H9 (cell line): ENCODE measurements at regions not wholly inside any gene's neighbourhood (a gene's known extent, or its start where the extent isn't known, plus 50 kb on each side); places are given as distances from the start of the nearest gene placed in this dataset.

Source experiments
- DNase-seq: peaks from one replicate; pipeline ENCODE4 v3.0.0-alpha.2; 2017
- H2AFZ ChIP-seq: one replicate; pipeline ENCODE4 v1.6.1; 2013; ENCODE audit warnings: mild to moderate bottlenecking, low read length, control low read depth, moderate library complexity
- H2AK5ac ChIP-seq: 2 replicates; pipeline ENCODE4 v1.6.1; 2013; ENCODE audit warnings: low read length, control low read depth, mixed read lengths; ENCODE audit not compliant: insufficient read length
- H2BK120ac ChIP-seq: one replicate; pipeline ENCODE4 v1.6.1; 2013; ENCODE audit warnings: low read depth, mild to moderate bottlenecking, low read length, control low read depth, inconsistent platforms; ENCODE audit not compliant: poor library complexity, severe bottlenecking
- H2BK12ac ChIP-seq: 2 replicates; pipeline ENCODE4 v1.6.1; 2013; ENCODE audit warnings: low read length, control low read depth, mixed read lengths, low read depth; ENCODE audit not compliant: insufficient read length
- H2BK15ac ChIP-seq: 2 replicates; pipeline ENCODE4 v1.6.1; 2013; ENCODE audit warnings: low read depth, low read length, control low read depth
- H2BK20ac ChIP-seq: one replicate; pipeline ENCODE4 v1.6.1; 2013; ENCODE audit warnings: low read depth, mild to moderate bottlenecking, low read length, control low read depth, inconsistent platforms; ENCODE audit not compliant: poor library complexity, severe bottlenecking
- H2BK5ac ChIP-seq: 2 replicates; pipeline ENCODE4 v1.6.1; 2013; ENCODE audit warnings: low read length, control low read depth, mixed read lengths; ENCODE audit not compliant: insufficient read length
- H3K14ac ChIP-seq: 2 replicates; pipeline ENCODE4 v1.6.1; 2013; ENCODE audit warnings: low read length, control low read depth; ENCODE audit not compliant: insufficient read depth
- H3K18ac ChIP-seq: 2 replicates; pipeline ENCODE4 v1.6.1; 2013; ENCODE audit warnings: low read depth, mild to moderate bottlenecking, mixed read lengths, low read length, control low read depth; ENCODE audit not compliant: insufficient read length
- H3K23ac ChIP-seq: 2 replicates; pipeline ENCODE4 v1.6.1; 2013; ENCODE audit warnings: low read length, control low read depth, mixed read lengths, low read depth; ENCODE audit not compliant: insufficient read length
- H3K23me2 ChIP-seq: 2 replicates; pipeline ENCODE4 v1.6.1; 2013; ENCODE audit warnings: low read depth, mild to moderate bottlenecking, mixed read lengths, low read length, control low read depth; ENCODE audit not compliant: insufficient read length, poor library complexity, severe bottlenecking
- H3K27ac ChIP-seq: 2 replicates; pipeline ENCODE4 v1.5.1; 2013; ENCODE audit warnings: low read length, control low read depth, mixed read lengths, low read depth; ENCODE audit not compliant: insufficient read length
- H3K27me3 ChIP-seq: 2 replicates; pipeline ENCODE4 v1.6.1; 2013; ENCODE audit warnings: low read length, control low read depth, inconsistent platforms; ENCODE audit not compliant: insufficient read depth
- H3K4ac ChIP-seq: 2 replicates; pipeline ENCODE4 v1.6.1; 2013; ENCODE audit warnings: low read depth, mild to moderate bottlenecking, control low read depth, inconsistent platforms, low read length, moderate library complexity
- H3K4me1 ChIP-seq: 2 replicates; pipeline ENCODE4 v1.6.1; 2013; ENCODE audit warnings: low read length, control low read depth, inconsistent platforms; ENCODE audit not compliant: insufficient read depth
- H3K4me2 ChIP-seq: 2 replicates; pipeline ENCODE4 v1.6.1; 2013; ENCODE audit warnings: low read length, control low read depth, mixed read lengths; ENCODE audit not compliant: insufficient read length, insufficient read depth
- H3K56ac ChIP-seq: 2 replicates; pipeline ENCODE4 v1.6.1; 2013; ENCODE audit warnings: low read depth, mild to moderate bottlenecking, mixed read lengths, low read length, control low read depth; ENCODE audit not compliant: insufficient read length
- H3K79me1 ChIP-seq: 2 replicates; pipeline ENCODE4 v1.6.1; 2013; ENCODE audit warnings: low read depth, mild to moderate bottlenecking, moderate library complexity, low read length, control low read depth, inconsistent platforms; ENCODE audit not compliant: insufficient read depth, poor library complexity, severe bottlenecking
- H3K79me2 ChIP-seq: 2 replicates; pipeline ENCODE4 v1.6.1; 2013; ENCODE audit warnings: low read length, control low read depth, inconsistent platforms; ENCODE audit not compliant: insufficient read depth
- H3K9ac ChIP-seq: 2 replicates; pipeline ENCODE4 v1.6.1; 2013; ENCODE audit warnings: low read length, control low read depth, mixed read lengths; ENCODE audit not compliant: insufficient read length; ENCODE audit errors: extremely low read depth
- H3K9me3 ChIP-seq: one replicate; pipeline ENCODE4 v1.6.1; 2013; ENCODE audit warnings: low read depth, low read length, inconsistent platforms; ENCODE audit not compliant: control insufficient read depth
- H3T11ph ChIP-seq: one replicate; pipeline ENCODE4 v1.6.1; 2013; ENCODE audit warnings: mild to moderate bottlenecking, low read length, control low read depth, inconsistent platforms
- H4K20me1 ChIP-seq: one replicate; pipeline ENCODE4 v1.6.1; 2013; ENCODE audit not compliant: control insufficient read depth, insufficient read length, insufficient read depth
- H4K5ac ChIP-seq: 2 replicates; pipeline ENCODE4 v1.6.1; 2013; ENCODE audit warnings: low read depth, mild to moderate bottlenecking, mixed read lengths, low read length, control low read depth; ENCODE audit not compliant: insufficient read length
- H4K8ac ChIP-seq: replicated peaks from 2 replicates; pipeline ENCODE4 v1.6.1; 2013; ENCODE audit warnings: low read length, control low read depth, mixed read lengths, low read depth; ENCODE audit not compliant: insufficient read length
- H4K91ac ChIP-seq: 2 replicates; pipeline ENCODE4 v1.6.1; 2013; ENCODE audit warnings: low read depth, mild to moderate bottlenecking, moderate library complexity, mixed read lengths, low read length, control low read depth; ENCODE audit not compliant: insufficient read length
- H3K27ac Mint-ChIP-seq, 3 experiments: 2 replicates in 2 of 3; 3 replicates in 1 of 3; pipeline ENCODE4 v1.8.0; 2020 to 2021; ENCODE audit warnings: mixed read lengths in 3 of 3, mild to moderate bottlenecking in 1 of 3, moderate library complexity in 1 of 3
- H3K27me3 Mint-ChIP-seq: 2 replicates; pipeline ENCODE4 v1.8.0; 2021; ENCODE audit warnings: low read depth, mild to moderate bottlenecking, moderate library complexity, mixed read lengths
- H3K36me3 Mint-ChIP-seq, 3 experiments: 2 replicates in 2 of 3; 3 replicates in 1 of 3; pipeline ENCODE4 v1.8.0; 2020 to 2021; ENCODE audit warnings: low read depth in 3 of 3, mixed read lengths in 3 of 3; ENCODE audit not compliant: insufficient read depth in 1 of 3
- H3K4me1 Mint-ChIP-seq, 2 experiments: 2 replicates each; pipeline ENCODE4 v1.8.0; 2020; ENCODE audit warnings: mixed read lengths in 2 of 2
- H3K4me3 Mint-ChIP-seq, 2 experiments: 2 replicates in 1 of 2; 3 replicates in 1 of 2; pipeline ENCODE4 v1.8.0; 2020 to 2021; ENCODE audit warnings: mild to moderate bottlenecking in 2 of 2, mixed read lengths in 2 of 2, moderate library complexity in 1 of 2
- H3K9me3 Mint-ChIP-seq, 2 experiments: 2 replicates in 1 of 2; 3 replicates in 1 of 2; pipeline ENCODE4 v1.8.0; 2020; ENCODE audit warnings: mild to moderate bottlenecking in 2 of 2, mixed read lengths in 2 of 2, moderate library complexity in 1 of 2
- CTCF ChIP-seq: fragments of 200-600 bp; sonication (generic); conservative IDR thresholded peaks from 3 replicates; pipeline ENCODE4 v1.8.0; 2021; ENCODE audit warnings: antibody characterized with exemption, mild to moderate bottlenecking
- WGBS: extraction: QIAGEN DNeasy Blood & Tissue Kit; methylation state at CpG from one replicate; pipeline ENCODE4 v1.1.7; 2013; ENCODE audit warnings: missing lambda C conversion rate, low lambda C conversion rate, mixed read lengths; ENCODE audit not compliant: insufficient read length; ENCODE audit errors: extremely low coverage; 5-methylcytosine and 5-hydroxymethylcytosine counted together

- Histone ChIP-seq H3K9ac (no peak overlapping the region), H3K56ac (no peak overlapping the region), H3K23ac (no peak overlapping the region), H2BK5ac (no peak overlapping the region), H3K27ac (no peak overlapping the region), H4K91ac (no peak overlapping the region), H3T11ph (no peak overlapping the region), H3K18ac (no peak overlapping the region), H3K14ac (no peak overlapping the region), H2BK20ac (no peak overlapping the region), H2AFZ (no peak overlapping the region), H3K23me2 (no peaks in the 10 kb centered on the region), H3K4ac (no peak overlapping the region), H3K4me2 (no peak overlapping the region), H4K5ac (no peak overlapping the region), H3K4me1 (no peaks in the 10 kb centered on the region), H2AK5ac (no peak overlapping the region), H3K79me1 (no peaks in the 10 kb centered on the region), H3K27me3 (no peaks in the 10 kb centered on the region), H3K9me3 (no peaks in the 10 kb centered on the region), H4K20me1 (no peaks in the 10 kb centered on the region), H2BK15ac (no peak overlapping the region), H4K8ac (no peak overlapping the region), H3K79me2 (no peaks in the 10 kb centered on the region), H2BK12ac (no peak overlapping the region), H2BK120ac (no peak overlapping the region)
- DNase-seq: no peak
- no CpG with 5 or more reads among the region's 2 CpGs for WGBS
- no peaks in the 10 kb centered on the region for H3K4me1 Mint-ChIP-seq
- TF ChIP-seq CTCF: no peak
- no peak overlapping the region for H3K4me3 Mint-ChIP-seq
- no peaks in the 10 kb centered on the region for H3K9me3 Mint-ChIP-seq
- peaks cover 2% of the 10 kb centered on the region for H3K27me3 Mint-ChIP-seq
- no peaks in the 10 kb centered on the region for H3K36me3 Mint-ChIP-seq
- H3K27ac Mint-ChIP-seq: no peak overlapping the region
Measured at GRCh38 chr1:229210844-229211243, 60.1 kb upstream of the RAB4A start.
